MM.1S (cell line): ENCODE measurements at regions not wholly inside any gene's neighbourhood (a gene's known extent, or its start where the extent isn't known, plus 50 kb on each side); places are given as distances from the start of the nearest gene placed in this dataset.

Source experiments
- DNase-seq: peaks from one replicate; pipeline ENCODE4 v3.0.0-alpha.2; 2015
- H2AFZ ChIP-seq: fragments of 300-600 bp; sonication (generic); 2 replicates; pipeline ENCODE4 v1.6.0; 2016; ENCODE audit warnings: antibody characterized with exemption, low read length
- H3F3A ChIP-seq: fragments of 300-600 bp; sonication (generic); 2 replicates; pipeline ENCODE4 v1.6.1; 2016; ENCODE audit warnings: mild to moderate bottlenecking, antibody characterized with exemption, low read length, moderate library complexity, mixed read lengths; ENCODE audit not compliant: insufficient read depth
- H3K27ac ChIP-seq: fragments of 300-600 bp; sonication (generic); 2 replicates; pipeline ENCODE4 v1.5.1; 2016; ENCODE audit warnings: mild to moderate bottlenecking, low read length
- H3K27me3 ChIP-seq: fragments of 300-600 bp; sonication (generic); replicated peaks from 2 replicates; pipeline ENCODE4 v1.6.0; 2016; ENCODE audit warnings: low read length; ENCODE audit not compliant: insufficient read depth
- H3K36me3 ChIP-seq: fragments of 300-600 bp; sonication (generic); replicated peaks from 2 replicates; pipeline ENCODE4 v1.6.1; 2016; ENCODE audit warnings: mild to moderate bottlenecking, low read length, mixed read lengths; ENCODE audit not compliant: insufficient read depth
- H3K4me1 ChIP-seq: fragments of 300-600 bp; sonication (generic); 2 replicates; pipeline ENCODE4 v1.6.1; 2016; ENCODE audit warnings: low read length, mixed read lengths
- H3K4me2 ChIP-seq: fragments of 300-600 bp; sonication (generic); 2 replicates; pipeline ENCODE4 v1.6.0; 2016; ENCODE audit warnings: low read depth, low read length
- H3K4me3 ChIP-seq: fragments of 300-600 bp; sonication (generic); 2 replicates; pipeline ENCODE4 v1.5.1; 2016; ENCODE audit warnings: low read length, mixed read lengths
- H3K79me2 ChIP-seq: fragments of 300-600 bp; sonication (generic); 2 replicates; pipeline ENCODE4 v1.6.1; 2016; ENCODE audit warnings: mixed run types, low read length, mixed read lengths
- H3K9ac ChIP-seq: fragments of 300-600 bp; sonication (generic); 2 replicates; pipeline ENCODE4 v1.6.1; 2016; ENCODE audit warnings: low read length, mixed read lengths
- H3K9me2 ChIP-seq: fragments of 300-600 bp; sonication (generic); replicated peaks from 2 replicates; pipeline ENCODE4 v1.6.1; 2016; ENCODE audit warnings: mild to moderate bottlenecking, low read length, mixed read lengths; ENCODE audit not compliant: insufficient read depth
- H3K9me3 ChIP-seq: fragments of 300-600 bp; sonication (generic); replicated peaks from 2 replicates; pipeline ENCODE4 v1.6.1; 2016; ENCODE audit warnings: mild to moderate bottlenecking, low read length, mixed read lengths; ENCODE audit not compliant: insufficient read depth
- H4K20me1 ChIP-seq: fragments of 300-600 bp; sonication (generic); 2 replicates; pipeline ENCODE4 v1.6.1; 2016; ENCODE audit warnings: mild to moderate bottlenecking, low read length, moderate library complexity, mixed read lengths; ENCODE audit not compliant: insufficient read depth
- EZH2 ChIP-seq: fragments of 300-600 bp; sonication (generic); optimal IDR thresholded peaks from 2 replicates; pipeline ENCODE3; 2017; ENCODE audit warnings: low read depth, mild to moderate bottlenecking, antibody characterized with exemption, low read length, mixed read lengths
- EZH2phosphoT487 ChIP-seq: fragments of 300-600 bp; sonication (generic); IDR thresholded peaks from 2 replicates; pipeline ENCODE4 v1.6.1; 2018; ENCODE audit warnings: antibody characterized with exemption, low read length
- TF ChIP-seq, protein P1 (sequence below): fragments of 300-600 bp; sonication (generic); IDR thresholded peaks from 2 replicates; pipeline ENCODE4 v1.5.1; 2016; ENCODE audit warnings: antibody characterized with exemption, low read length, mixed read lengths

DNA sequence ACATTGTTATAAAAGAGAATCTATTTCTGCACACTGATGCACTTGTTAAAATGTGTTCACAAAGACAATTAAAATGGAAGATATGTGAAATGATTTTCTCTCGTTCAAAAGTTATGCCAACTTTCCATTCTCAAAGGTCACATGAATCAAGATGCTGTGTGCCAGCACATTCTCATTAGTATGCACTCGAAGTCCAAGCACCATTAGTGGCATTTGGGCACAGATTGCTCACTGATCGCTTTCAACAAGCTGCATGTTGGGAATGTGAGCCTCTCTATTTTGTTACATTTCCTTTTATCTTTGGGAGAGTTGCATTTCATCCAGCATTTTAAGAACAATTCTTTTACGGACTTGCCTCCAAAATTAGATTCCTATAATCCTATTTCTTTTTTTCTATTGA is 398.9 kb downstream of the FBXO15 start:
- Histone ChIP-seq H3K4me3 (no peak overlapping the region), H3K27me3 (no peaks in the 10 kb centered on the region), H2AFZ (no peak overlapping the region), H3F3A (no peaks in the 10 kb centered on the region), H3K27ac (no peak overlapping the region), H3K9me3 (no peaks in the 10 kb centered on the region), H3K36me3 (no peaks in the 10 kb centered on the region), H3K79me2 (no peaks in the 10 kb centered on the region), H4K20me1 (no peaks in the 10 kb centered on the region), H3K9ac (no peak overlapping the region), H3K9me2 (no peaks in the 10 kb centered on the region), H3K4me1 (no peaks in the 10 kb centered on the region), H3K4me2 (no peak overlapping the region)
- TF ChIP-seq, protein P1, sequence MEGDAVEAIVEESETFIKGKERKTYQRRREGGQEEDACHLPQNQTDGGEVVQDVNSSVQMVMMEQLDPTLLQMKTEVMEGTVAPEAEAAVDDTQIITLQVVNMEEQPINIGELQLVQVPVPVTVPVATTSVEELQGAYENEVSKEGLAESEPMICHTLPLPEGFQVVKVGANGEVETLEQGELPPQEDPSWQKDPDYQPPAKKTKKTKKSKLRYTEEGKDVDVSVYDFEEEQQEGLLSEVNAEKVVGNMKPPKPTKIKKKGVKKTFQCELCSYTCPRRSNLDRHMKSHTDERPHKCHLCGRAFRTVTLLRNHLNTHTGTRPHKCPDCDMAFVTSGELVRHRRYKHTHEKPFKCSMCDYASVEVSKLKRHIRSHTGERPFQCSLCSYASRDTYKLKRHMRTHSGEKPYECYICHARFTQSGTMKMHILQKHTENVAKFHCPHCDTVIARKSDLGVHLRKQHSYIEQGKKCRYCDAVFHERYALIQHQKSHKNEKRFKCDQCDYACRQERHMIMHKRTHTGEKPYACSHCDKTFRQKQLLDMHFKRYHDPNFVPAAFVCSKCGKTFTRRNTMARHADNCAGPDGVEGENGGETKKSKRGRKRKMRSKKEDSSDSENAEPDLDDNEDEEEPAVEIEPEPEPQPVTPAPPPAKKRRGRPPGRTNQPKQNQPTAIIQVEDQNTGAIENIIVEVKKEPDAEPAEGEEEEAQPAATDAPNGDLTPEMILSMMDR: no peak
- no peak for TF ChIP-seq EZH2
- TF ChIP-seq EZH2phosphoT487: no peak
- DNase-seq: no peak

DNA sequence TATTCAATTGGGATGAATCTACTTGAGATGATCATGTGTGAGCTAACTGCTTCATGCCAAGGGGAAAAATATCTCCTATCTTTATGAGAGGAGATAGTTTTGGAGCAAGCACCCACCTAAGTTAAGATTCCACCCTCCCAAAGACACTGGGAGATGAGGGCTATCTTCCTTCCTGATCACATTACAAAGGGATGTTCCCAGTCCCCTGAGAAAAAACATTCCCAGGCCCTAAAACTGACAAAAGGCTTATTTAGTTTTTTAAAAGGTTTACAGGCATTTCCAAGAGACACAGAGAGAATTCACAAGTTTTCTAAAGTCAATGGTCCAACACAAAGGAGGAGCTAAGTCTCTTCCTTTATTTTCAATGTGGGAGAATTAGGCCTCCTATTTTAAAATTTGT is 401.5 kb downstream of the FBXO15 start:
- H3K79me2 ChIP-seq: no peaks in the 10 kb centered on the region
- no peaks in the 10 kb centered on the region for H4K20me1 ChIP-seq
- H3K4me2 ChIP-seq: no peak overlapping the region
- no peaks in the 10 kb centered on the region for H3F3A ChIP-seq
- H3K4me3 ChIP-seq: no peak overlapping the region
- H3K27me3 ChIP-seq: no peaks in the 10 kb centered on the region
- H3K9ac ChIP-seq: no peak overlapping the region
- no peak overlapping the region for H3K27ac ChIP-seq
- TF ChIP-seq EZH2 (no peak), EZH2phosphoT487 (no peak)
- TF ChIP-seq, protein P1: no peak
- no peaks in the 10 kb centered on the region for H3K36me3 ChIP-seq
- H3K9me3 ChIP-seq: no peaks in the 10 kb centered on the region
- H3K9me2 ChIP-seq: no peaks in the 10 kb centered on the region
- H2AFZ ChIP-seq: no peak overlapping the region
- DNase-seq: no peak
- no peaks in the 10 kb centered on the region for H3K4me1 ChIP-seq

DNA sequence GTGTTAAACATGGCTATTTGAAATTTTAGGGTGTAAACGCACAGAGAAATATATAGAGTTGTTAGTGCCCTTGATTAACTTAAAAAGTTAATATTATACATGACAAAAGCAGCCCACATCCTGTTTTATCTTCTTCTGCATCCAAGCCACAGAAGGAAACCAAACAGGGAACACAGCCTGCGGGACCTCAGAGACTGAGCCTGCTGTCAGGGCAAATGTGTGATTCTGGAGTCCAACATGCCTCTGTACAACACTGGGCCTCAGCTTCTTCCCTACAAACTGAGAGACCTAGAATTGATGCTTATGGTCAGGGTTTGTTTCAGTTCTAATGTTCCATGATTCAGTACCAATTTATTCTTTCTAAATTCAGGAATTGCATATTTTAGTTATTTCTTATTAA is 404.7 kb downstream of the FBXO15 start:
- Histone ChIP-seq H3K36me3 (no peaks in the 10 kb centered on the region), H3K4me3 (no peak overlapping the region), H3K27me3 (no peaks in the 10 kb centered on the region), H2AFZ (no peak overlapping the region), H3F3A (no peaks in the 10 kb centered on the region), H3K9me3 (no peaks in the 10 kb centered on the region), H3K27ac (no peak overlapping the region), H3K9ac (no peak overlapping the region), H4K20me1 (no peaks in the 10 kb centered on the region), H3K79me2 (no peaks in the 10 kb centered on the region), H3K9me2 (no peaks in the 10 kb centered on the region), H3K4me2 (no peak overlapping the region), H3K4me1 (no peaks in the 10 kb centered on the region)
- no peak for DNase-seq
- TF ChIP-seq, protein P1: no peak
- TF ChIP-seq EZH2: no peak
- TF ChIP-seq EZH2phosphoT487: no peak
